WTC11 (cell line): ENCODE measurements at regions not wholly inside any gene's neighbourhood (a gene's known extent, or its start where the extent isn't known, plus 50 kb on each side); places are given as distances from the start of the nearest gene placed in this dataset.
A peak's percentile ranks its signal among the peaks of the same experiment; 100 is the strongest.

ENCODE experiments used
- FOXK1 ChIP-seq: sonication (generic); formaldehyde crosslinking; IDR thresholded peaks from 2 replicates; pipeline ENCODE4 v1.8.0; 2022; ENCODE audit warnings: mild to moderate bottlenecking, moderate library complexity, missing genetic modification reagents
- GABPB1 ChIP-seq: sonication (generic); formaldehyde crosslinking; IDR thresholded peaks from 2 replicates; pipeline ENCODE4 v1.8.1; 2023; ENCODE audit warnings: mild to moderate bottlenecking, missing genetic modification reagents
- HMGA2 ChIP-seq: fragments of 250-450 bp; sonication (Bioruptor Pico); IDR thresholded peaks from 2 replicates; pipeline ENCODE4 v1.4.0; 2021; ENCODE audit warnings: mild to moderate bottlenecking, moderate library complexity
- TEAD1 ChIP-seq: sonication (generic); formaldehyde crosslinking; IDR thresholded peaks from 2 replicates; pipeline ENCODE4 v1.8.0; 2022; ENCODE audit warnings: mild to moderate bottlenecking, missing genetic modification reagents
- ZNF232 ChIP-seq: sonication (generic); formaldehyde crosslinking; IDR thresholded peaks from 2 replicates; pipeline ENCODE4 v1.8.0; 2022; ENCODE audit warnings: mild to moderate bottlenecking, missing genetic modification reagents
- TF ChIP-seq, protein P1 (sequence below): fragments of 200-600 bp; IDR thresholded peaks from 2 replicates; pipeline ENCODE4 v1.8.0; 2022; ENCODE audit warnings: antibody characterized with exemption
- TF ChIP-seq, protein P2 (sequence below): sonication (generic); formaldehyde crosslinking; IDR thresholded peaks from 2 replicates; pipeline ENCODE4 v1.8.1; 2023; ENCODE audit warnings: mild to moderate bottlenecking, missing genetic modification reagents, moderate library complexity
- TF ChIP-seq, protein P3 (sequence below): sonication (generic); formaldehyde crosslinking; IDR thresholded peaks from 2 replicates; pipeline ENCODE4 v1.8.0; 2022; ENCODE audit warnings: mild to moderate bottlenecking, missing genetic modification reagents
- TF ChIP-seq, protein P4 (sequence below): fragments of 250-450 bp; sonication (Bioruptor Pico); IDR thresholded peaks from 2 replicates; pipeline ENCODE4 v1.9.0; 2021; ENCODE audit warnings: mild to moderate bottlenecking
- TF ChIP-seq, protein P5 (sequence below): sonication (generic); formaldehyde crosslinking; IDR thresholded peaks from 2 replicates; pipeline ENCODE4 v1.8.0; 2023; ENCODE audit warnings: missing genetic modification reagents, mild to moderate bottlenecking, borderline replicate concordance
- TF ChIP-seq, protein P6 (sequence below): sonication (generic); formaldehyde crosslinking; IDR thresholded peaks from 2 replicates; pipeline ENCODE4 v1.8.1; 2023; ENCODE audit warnings: mild to moderate bottlenecking, missing genetic modification reagents, moderate library complexity
- TF ChIP-seq, protein P7 (sequence below): sonication (generic); formaldehyde crosslinking; IDR thresholded peaks from 2 replicates; pipeline ENCODE4 v1.8.0; 2022; ENCODE audit warnings: mild to moderate bottlenecking, missing genetic modification reagents
- TF ChIP-seq, protein P8 (sequence below): sonication (generic); formaldehyde crosslinking; IDR thresholded peaks from 2 replicates; pipeline ENCODE4 v1.8.0; 2022; ENCODE audit warnings: missing genetic modification reagents

DNA sequence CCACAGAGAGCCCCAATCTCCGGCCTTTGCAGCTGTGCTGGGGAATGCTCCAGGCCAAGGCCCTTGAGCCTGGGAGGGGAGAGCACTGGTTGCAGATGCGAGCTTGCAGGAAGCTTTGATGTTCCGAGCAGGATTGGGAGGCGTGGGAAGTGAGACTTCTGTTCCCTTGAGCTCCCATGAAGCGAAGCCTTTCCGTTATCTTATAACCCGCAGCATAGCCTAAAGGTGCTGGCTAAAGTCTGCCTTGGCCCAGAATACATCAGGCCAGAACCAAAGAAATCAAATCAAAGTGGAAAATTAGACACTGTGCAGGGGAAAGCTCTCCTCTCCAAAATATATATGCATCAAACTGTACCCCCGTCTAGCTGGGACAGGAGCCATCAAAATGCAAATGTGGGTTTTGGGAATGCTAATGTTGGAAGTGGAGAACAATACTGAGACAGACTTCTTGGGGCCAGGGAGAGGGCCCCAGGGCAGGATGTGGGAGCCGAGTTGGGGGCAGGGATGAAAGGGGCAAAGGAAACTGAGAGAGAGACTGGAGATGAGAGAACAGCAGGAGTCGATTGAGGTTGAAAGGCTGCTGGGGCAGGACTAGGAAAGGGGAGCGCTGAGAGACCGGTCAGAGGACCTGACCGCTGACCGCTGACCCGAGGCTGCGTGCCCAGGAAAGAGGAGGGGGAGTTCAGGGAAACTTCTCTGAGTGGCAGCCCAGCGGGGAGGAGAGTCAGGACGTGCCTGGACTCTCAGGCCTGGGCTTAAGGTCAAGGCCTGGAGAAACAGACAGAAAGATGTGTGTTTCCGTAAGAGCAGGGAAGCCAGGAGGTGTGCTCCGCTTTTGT lies 152.2 kb upstream of the PARP11 start (continued):
- TF ChIP-seq, protein P1, sequence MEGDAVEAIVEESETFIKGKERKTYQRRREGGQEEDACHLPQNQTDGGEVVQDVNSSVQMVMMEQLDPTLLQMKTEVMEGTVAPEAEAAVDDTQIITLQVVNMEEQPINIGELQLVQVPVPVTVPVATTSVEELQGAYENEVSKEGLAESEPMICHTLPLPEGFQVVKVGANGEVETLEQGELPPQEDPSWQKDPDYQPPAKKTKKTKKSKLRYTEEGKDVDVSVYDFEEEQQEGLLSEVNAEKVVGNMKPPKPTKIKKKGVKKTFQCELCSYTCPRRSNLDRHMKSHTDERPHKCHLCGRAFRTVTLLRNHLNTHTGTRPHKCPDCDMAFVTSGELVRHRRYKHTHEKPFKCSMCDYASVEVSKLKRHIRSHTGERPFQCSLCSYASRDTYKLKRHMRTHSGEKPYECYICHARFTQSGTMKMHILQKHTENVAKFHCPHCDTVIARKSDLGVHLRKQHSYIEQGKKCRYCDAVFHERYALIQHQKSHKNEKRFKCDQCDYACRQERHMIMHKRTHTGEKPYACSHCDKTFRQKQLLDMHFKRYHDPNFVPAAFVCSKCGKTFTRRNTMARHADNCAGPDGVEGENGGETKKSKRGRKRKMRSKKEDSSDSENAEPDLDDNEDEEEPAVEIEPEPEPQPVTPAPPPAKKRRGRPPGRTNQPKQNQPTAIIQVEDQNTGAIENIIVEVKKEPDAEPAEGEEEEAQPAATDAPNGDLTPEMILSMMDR: no peak
- TF ChIP-seq, protein P2, sequence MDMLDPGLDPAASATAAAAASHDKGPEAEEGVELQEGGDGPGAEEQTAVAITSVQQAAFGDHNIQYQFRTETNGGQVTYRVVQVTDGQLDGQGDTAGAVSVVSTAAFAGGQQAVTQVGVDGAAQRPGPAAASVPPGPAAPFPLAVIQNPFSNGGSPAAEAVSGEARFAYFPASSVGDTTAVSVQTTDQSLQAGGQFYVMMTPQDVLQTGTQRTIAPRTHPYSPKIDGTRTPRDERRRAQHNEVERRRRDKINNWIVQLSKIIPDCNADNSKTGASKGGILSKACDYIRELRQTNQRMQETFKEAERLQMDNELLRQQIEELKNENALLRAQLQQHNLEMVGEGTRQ: 0 out of 2 replicates have a peak, but pooled peaks have one; percentile 3
- TF ChIP-seq FOXK1: 0 out of 2 replicates have a peak, but pooled peaks have one; percentile 9
- TF ChIP-seq HMGA2: no peak
- TF ChIP-seq, protein P3, sequence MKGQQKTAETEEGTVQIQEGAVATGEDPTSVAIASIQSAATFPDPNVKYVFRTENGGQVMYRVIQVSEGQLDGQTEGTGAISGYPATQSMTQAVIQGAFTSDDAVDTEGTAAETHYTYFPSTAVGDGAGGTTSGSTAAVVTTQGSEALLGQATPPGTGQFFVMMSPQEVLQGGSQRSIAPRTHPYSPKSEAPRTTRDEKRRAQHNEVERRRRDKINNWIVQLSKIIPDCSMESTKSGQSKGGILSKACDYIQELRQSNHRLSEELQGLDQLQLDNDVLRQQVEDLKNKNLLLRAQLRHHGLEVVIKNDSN (CRISPR knock-in tag): 0 out of 2 replicates have a peak, but pooled peaks have one; percentile 23
- peak; percentile 78; the same call in 1 of the 2 replicates for TF ChIP-seq TEAD1
- TF ChIP-seq, protein P4, sequence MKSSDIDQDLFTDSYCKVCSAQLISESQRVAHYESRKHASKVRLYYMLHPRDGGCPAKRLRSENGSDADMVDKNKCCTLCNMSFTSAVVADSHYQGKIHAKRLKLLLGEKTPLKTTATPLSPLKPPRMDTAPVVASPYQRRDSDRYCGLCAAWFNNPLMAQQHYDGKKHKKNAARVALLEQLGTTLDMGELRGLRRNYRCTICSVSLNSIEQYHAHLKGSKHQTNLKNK (CRISPR knock-in tag): 0 out of 2 replicates have a peak, but pooled peaks have one; percentile 25
- TF ChIP-seq GABPB1 (CRISPR knock-in tag): no peak
- TF ChIP-seq, protein P5, sequence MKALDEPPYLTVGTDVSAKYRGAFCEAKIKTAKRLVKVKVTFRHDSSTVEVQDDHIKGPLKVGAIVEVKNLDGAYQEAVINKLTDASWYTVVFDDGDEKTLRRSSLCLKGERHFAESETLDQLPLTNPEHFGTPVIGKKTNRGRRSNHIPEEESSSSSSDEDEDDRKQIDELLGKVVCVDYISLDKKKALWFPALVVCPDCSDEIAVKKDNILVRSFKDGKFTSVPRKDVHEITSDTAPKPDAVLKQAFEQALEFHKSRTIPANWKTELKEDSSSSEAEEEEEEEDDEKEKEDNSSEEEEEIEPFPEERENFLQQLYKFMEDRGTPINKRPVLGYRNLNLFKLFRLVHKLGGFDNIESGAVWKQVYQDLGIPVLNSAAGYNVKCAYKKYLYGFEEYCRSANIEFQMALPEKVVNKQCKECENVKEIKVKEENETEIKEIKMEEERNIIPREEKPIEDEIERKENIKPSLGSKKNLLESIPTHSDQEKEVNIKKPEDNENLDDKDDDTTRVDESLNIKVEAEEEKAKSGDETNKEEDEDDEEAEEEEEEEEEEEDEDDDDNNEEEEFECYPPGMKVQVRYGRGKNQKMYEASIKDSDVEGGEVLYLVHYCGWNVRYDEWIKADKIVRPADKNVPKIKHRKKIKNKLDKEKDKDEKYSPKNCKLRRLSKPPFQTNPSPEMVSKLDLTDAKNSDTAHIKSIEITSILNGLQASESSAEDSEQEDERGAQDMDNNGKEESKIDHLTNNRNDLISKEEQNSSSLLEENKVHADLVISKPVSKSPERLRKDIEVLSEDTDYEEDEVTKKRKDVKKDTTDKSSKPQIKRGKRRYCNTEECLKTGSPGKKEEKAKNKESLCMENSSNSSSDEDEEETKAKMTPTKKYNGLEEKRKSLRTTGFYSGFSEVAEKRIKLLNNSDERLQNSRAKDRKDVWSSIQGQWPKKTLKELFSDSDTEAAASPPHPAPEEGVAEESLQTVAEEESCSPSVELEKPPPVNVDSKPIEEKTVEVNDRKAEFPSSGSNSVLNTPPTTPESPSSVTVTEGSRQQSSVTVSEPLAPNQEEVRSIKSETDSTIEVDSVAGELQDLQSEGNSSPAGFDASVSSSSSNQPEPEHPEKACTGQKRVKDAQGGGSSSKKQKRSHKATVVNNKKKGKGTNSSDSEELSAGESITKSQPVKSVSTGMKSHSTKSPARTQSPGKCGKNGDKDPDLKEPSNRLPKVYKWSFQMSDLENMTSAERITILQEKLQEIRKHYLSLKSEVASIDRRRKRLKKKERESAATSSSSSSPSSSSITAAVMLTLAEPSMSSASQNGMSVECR (CRISPR knock-in tag): peak; percentile 40; the same call in 1 of the 2 replicates
- TF ChIP-seq, protein P6, sequence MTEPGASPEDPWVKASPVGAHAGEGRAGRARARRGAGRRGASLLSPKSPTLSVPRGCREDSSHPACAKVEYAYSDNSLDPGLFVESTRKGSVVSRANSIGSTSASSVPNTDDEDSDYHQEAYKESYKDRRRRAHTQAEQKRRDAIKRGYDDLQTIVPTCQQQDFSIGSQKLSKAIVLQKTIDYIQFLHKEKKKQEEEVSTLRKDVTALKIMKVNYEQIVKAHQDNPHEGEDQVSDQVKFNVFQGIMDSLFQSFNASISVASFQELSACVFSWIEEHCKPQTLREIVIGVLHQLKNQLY (CRISPR knock-in tag): no peak
- TF ChIP-seq, protein P7, sequence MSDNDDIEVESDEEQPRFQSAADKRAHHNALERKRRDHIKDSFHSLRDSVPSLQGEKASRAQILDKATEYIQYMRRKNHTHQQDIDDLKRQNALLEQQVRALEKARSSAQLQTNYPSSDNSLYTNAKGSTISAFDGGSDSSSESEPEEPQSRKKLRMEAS: peak; percentile 70
- TF ChIP-seq, protein P8, sequence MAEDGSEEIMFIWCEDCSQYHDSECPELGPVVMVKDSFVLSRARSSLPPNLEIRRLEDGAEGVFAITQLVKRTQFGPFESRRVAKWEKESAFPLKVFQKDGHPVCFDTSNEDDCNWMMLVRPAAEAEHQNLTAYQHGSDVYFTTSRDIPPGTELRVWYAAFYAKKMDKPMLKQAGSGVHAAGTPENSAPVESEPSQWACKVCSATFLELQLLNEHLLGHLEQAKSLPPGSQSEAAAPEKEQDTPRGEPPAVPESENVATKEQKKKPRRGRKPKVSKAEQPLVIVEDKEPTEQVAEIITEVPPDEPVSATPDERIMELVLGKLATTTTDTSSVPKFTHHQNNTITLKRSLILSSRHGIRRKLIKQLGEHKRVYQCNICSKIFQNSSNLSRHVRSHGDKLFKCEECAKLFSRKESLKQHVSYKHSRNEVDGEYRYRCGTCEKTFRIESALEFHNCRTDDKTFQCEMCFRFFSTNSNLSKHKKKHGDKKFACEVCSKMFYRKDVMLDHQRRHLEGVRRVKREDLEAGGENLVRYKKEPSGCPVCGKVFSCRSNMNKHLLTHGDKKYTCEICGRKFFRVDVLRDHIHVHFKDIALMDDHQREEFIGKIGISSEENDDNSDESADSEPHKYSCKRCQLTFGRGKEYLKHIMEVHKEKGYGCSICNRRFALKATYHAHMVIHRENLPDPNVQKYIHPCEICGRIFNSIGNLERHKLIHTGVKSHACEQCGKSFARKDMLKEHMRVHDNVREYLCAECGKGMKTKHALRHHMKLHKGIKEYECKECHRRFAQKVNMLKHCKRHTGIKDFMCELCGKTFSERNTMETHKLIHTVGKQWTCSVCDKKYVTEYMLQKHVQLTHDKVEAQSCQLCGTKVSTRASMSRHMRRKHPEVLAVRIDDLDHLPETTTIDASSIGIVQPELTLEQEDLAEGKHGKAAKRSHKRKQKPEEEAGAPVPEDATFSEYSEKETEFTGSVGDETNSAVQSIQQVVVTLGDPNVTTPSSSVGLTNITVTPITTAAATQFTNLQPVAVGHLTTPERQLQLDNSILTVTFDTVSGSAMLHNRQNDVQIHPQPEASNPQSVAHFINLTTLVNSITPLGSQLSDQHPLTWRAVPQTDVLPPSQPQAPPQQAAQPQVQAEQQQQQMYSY (CRISPR knock-in tag): no peak
- TF ChIP-seq ZNF232 (CRISPR knock-in tag): peak; percentile 77; the same call in 1 of the 2 replicates
